Left kidney (tissue), 1 donor: ENCODE measurements at regions not wholly inside any gene's neighbourhood (a gene's known extent, or its start where the extent isn't known, plus 50 kb on each side); places are given as distances from the start of the nearest gene placed in this dataset.
A peak's percentile ranks its signal among the peaks of the same experiment; 100 is the strongest.

Experiments used
- DNase-seq: peaks from one replicate; pipeline ENCODE4 v3.0.0-alpha.2; 2013

GRCh38 chr5:145502906-145503305 lies 332.2 kb downstream of the PRELID2 start:
- DNase-seq = no peak

- DNase-seq = peak; percentile 56
Measured at GRCh38 chr5:145500710-145501109, 334.4 kb downstream of the PRELID2 start.

GRCh38 chr5:145499483-145499882 lies 335.7 kb downstream of the PRELID2 start:
- DNase-seq = no peak

GRCh38 chr5:145497052-145497451 lies 338.1 kb downstream of the PRELID2 start:
- DNase-seq = no peak

GRCh38 chr5:145495741-145496140 lies 339.4 kb downstream of the PRELID2 start:
- no peak for DNase-seq

- DNase-seq = no peak
Measured at GRCh38 chr5:145495196-145495595, 339.9 kb downstream of the PRELID2 start.

GRCh38 chr5:145493435-145493834 lies 341.7 kb downstream of the PRELID2 start:
- DNase-seq = no peak

- DNase-seq = no peak
Measured at GRCh38 chr5:145489516-145489915, 345.6 kb downstream of the PRELID2 start.

GRCh38 chr5:145484158-145484557 lies 351.0 kb downstream of the PRELID2 start:
- no peak for DNase-seq

GRCh38 chr5:145483212-145483611 lies 351.9 kb downstream of the PRELID2 start:
- DNase-seq = no peak

- no peak for DNase-seq
Measured at GRCh38 chr5:145479857-145480256, 355.3 kb downstream of the PRELID2 start.

GRCh38 chr5:145479271-145479670 lies 355.9 kb downstream of the PRELID2 start:
- DNase-seq = no peak

GRCh38 chr5:145478651-145479050 lies 356.5 kb downstream of the PRELID2 start:
- DNase-seq = no peak

- DNase-seq = no peak
Measured at GRCh38 chr5:145473042-145473642, 362.0 kb downstream of the PRELID2 start.

GRCh38 chr5:145471831-145472612 lies 363.1 kb downstream of the PRELID2 start:
- no peak for DNase-seq

GRCh38 chr5:145471026-145471425 lies 364.1 kb downstream of the PRELID2 start:
- DNase-seq = no peak

GRCh38 chr5:145470396-145470979 lies 364.7 kb downstream of the PRELID2 start:
- no peak for DNase-seq

- no peak for DNase-seq
Measured at GRCh38 chr5:145467446-145467845, 367.7 kb downstream of the PRELID2 start.

- no peak for DNase-seq
Measured at GRCh38 chr5:145466533-145466932, 368.6 kb downstream of the PRELID2 start.

GRCh38 chr5:145465474-145466263 lies 369.5 kb downstream of the PRELID2 start:
- DNase-seq = peak; percentile 3

GRCh38 chr5:145464171-145464570 lies 371.0 kb downstream of the PRELID2 start:
- no peak for DNase-seq

GRCh38 chr5:145463634-145464033 lies 371.5 kb downstream of the PRELID2 start:
- DNase-seq = no peak

- no peak for DNase-seq
Measured at GRCh38 chr5:145462525-145462924, 372.6 kb downstream of the PRELID2 start.
